ENCODE measurements at regions not wholly inside any gene's neighbourhood (a gene's known extent, or its start where the extent isn't known, plus 50 kb on each side); places are given as distances from the start of the nearest gene placed in this dataset.

- FAIRE-seq, result no peak
Observed at GRCh38 chr10:128723631-128724205, 597.5 kb upstream of the MKI67 start.

- no peak for FAIRE-seq
Observed at GRCh38 chr10:128725531-128725930, 599.3 kb upstream of the MKI67 start.

- FAIRE-seq, result no peak
Observed at GRCh38 chr10:128727114-128727513, 600.9 kb upstream of the MKI67 start.

- FAIRE-seq, result no peak
Observed at GRCh38 chr10:128729910-128730420, 603.7 kb upstream of the MKI67 start.

- FAIRE-seq, result no peak
Observed at GRCh38 chr10:128730922-128731321, 604.7 kb upstream of the MKI67 start.

- no peak for FAIRE-seq
Observed at GRCh38 chr10:128734161-128734560, 607.9 kb upstream of the MKI67 start.

- FAIRE-seq, result no peak
Observed at GRCh38 chr10:128734734-128735133, 608.5 kb upstream of the MKI67 start.

- FAIRE-seq, result no peak
Observed at GRCh38 chr10:128735996-128736395, 609.8 kb upstream of the MKI67 start.

- FAIRE-seq, result no peak
Observed at GRCh38 chr10:128738386-128738915, 612.2 kb upstream of the MKI67 start.

GRCh38 chr10:128739930-128740329, 613.7 kb upstream of the MKI67 start:
- no peak for FAIRE-seq

- no peak for FAIRE-seq
Observed at GRCh38 chr10:128741180-128741579, 615.0 kb upstream of the MKI67 start.

- FAIRE-seq, result no peak
Observed at GRCh38 chr10:128741680-128742079, 615.5 kb upstream of the MKI67 start.

GRCh38 chr10:128744092-128744491, 617.9 kb upstream of the MKI67 start:
- no peak for FAIRE-seq

GRCh38 chr10:128744811-128745305, 618.6 kb upstream of the MKI67 start:
- FAIRE-seq, result no peak

- no peak for FAIRE-seq
Observed at GRCh38 chr10:128747582-128748346, 621.5 kb upstream of the MKI67 start.

GRCh38 chr10:128751284-128751683, 625.1 kb upstream of the MKI67 start:
- FAIRE-seq, result no peak

- FAIRE-seq, result no peak
Observed at GRCh38 chr10:128751851-128752250, 625.6 kb upstream of the MKI67 start.

GRCh38 chr10:128759174-128759573, 633.0 kb upstream of the MKI67 start:
- no peak for FAIRE-seq

- no peak for FAIRE-seq
Observed at GRCh38 chr10:128763588-128763987, 637.4 kb upstream of the MKI67 start.

GRCh38 chr10:128764190-128764589, 638.0 kb upstream of the MKI67 start:
- no peak for FAIRE-seq

GRCh38 chr10:128766915-128767314, 640.7 kb upstream of the MKI67 start:
- no peak for FAIRE-seq

GRCh38 chr10:128774979-128775378, 648.8 kb upstream of the MKI67 start:
- FAIRE-seq, result no peak

- FAIRE-seq, result no peak
Observed at GRCh38 chr10:128775743-128776142, 649.5 kb upstream of the MKI67 start.

- no peak for FAIRE-seq
Observed at GRCh38 chr10:128776673-128777252, 650.5 kb upstream of the MKI67 start.

Data from endometrium (tissue), 2 donors.